OCI-LY3 (cell line): ENCODE measurements at regions not wholly inside any gene's neighbourhood (a gene's known extent, or its start where the extent isn't known, plus 50 kb on each side); places are given as distances from the start of the nearest gene placed in this dataset.

Experiments
- H2AFZ ChIP-seq: fragments of 200-600, 300-600 bp; shearing (Covaris generic); 2 replicates; pipeline ENCODE4 v1.6.0; 2014; ENCODE audit warnings: antibody characterized with exemption, low read depth, low read length
- H3K27ac ChIP-seq: fragments of 200-600, 300-600 bp; sonication (generic); 2 replicates; pipeline ENCODE4 v1.5.1; 2014; ENCODE audit warnings: mild to moderate bottlenecking, low read length, moderate library complexity, mixed read lengths
- H3K27me3 ChIP-seq: fragments of 200-600, 300-600 bp; sonication (generic); 2 replicates; pipeline ENCODE4 v1.6.1; 2014; ENCODE audit warnings: low read depth, low read length, mixed read lengths
- H3K36me3 ChIP-seq: fragments of 200-600, 300-600 bp; sonication (generic); replicated peaks from 2 replicates; pipeline ENCODE3; 2014; ENCODE audit warnings: low read depth, low read length, mixed read lengths
- H3K4me1 ChIP-seq: fragments of 300-600, 200-600 bp; sonication (generic); 2 replicates; pipeline ENCODE4 v1.6.1; 2014; ENCODE audit warnings: low read length, mixed read lengths
- H3K4me2 ChIP-seq: fragments of 200-600, 300-600 bp; sonication (generic); 2 replicates; pipeline ENCODE4 v1.6.1; 2014; ENCODE audit warnings: low read length, mixed read lengths
- H3K4me3 ChIP-seq: fragments of 300-600, 200-600 bp; sonication (generic); 2 replicates; pipeline ENCODE4 v1.5.1; 2014; ENCODE audit warnings: antibody characterized with exemption, mild to moderate bottlenecking, low read length, moderate library complexity
- H3K79me2 ChIP-seq: fragments of 300-600, 200-600 bp; shearing (Covaris generic); 2 replicates; pipeline ENCODE4 v1.6.1; 2014; ENCODE audit warnings: mild to moderate bottlenecking, low read length, mixed read lengths
- H3K9ac ChIP-seq: fragments of 300-600, 200-600 bp; shearing (Covaris generic); 2 replicates; pipeline ENCODE4 v1.6.0; 2014; ENCODE audit warnings: mild to moderate bottlenecking, low read length, moderate library complexity
- H3K9me3 ChIP-seq: fragments of 200-600, 300-600 bp; shearing (Covaris generic); 2 replicates; pipeline ENCODE4 v1.6.1; 2014; ENCODE audit warnings: low read length, mixed read lengths; ENCODE audit not compliant: insufficient read depth
- H4K20me1 ChIP-seq: fragments of 200-600, 300-600 bp; sonication (generic); 2 replicates; pipeline ENCODE4 v1.6.1; 2016; ENCODE audit warnings: low read length, mixed read lengths; ENCODE audit not compliant: insufficient read depth
- CTCF ChIP-seq: fragments of 200-600, 300-600 bp; sonication (generic); IDR thresholded peaks from 2 replicates; pipeline ENCODE4 v1.5.1; 2014; ENCODE audit warnings: antibody characterized with exemption, low read length, low read depth
- EZH2phosphoT487 ChIP-seq: fragments of 200-600 bp; shearing (Covaris generic); IDR thresholded peaks from 2 replicates; pipeline ENCODE4 v1.6.1; 2018; ENCODE audit warnings: antibody characterized with exemption, mixed run types, low read depth

GRCh38 chr4:105074097-105074496 is 72.6 kb upstream of the TET2 start:
- Histone ChIP-seq H4K20me1 (no peaks in the 10 kb centered on the region), H3K79me2 (no peaks in the 10 kb centered on the region), H3K27ac (no peak overlapping the region), H2AFZ (no peak overlapping the region), H3K4me1 (peaks cover 17% of the 10 kb centered on the region), H3K4me3 (no peak overlapping the region), H3K9me3 (no peaks in the 10 kb centered on the region), H3K9ac (no peak overlapping the region), H3K27me3 (no peaks in the 10 kb centered on the region), H3K4me2 (no peak overlapping the region), H3K36me3 (no peaks in the 10 kb centered on the region)
- no peak for TF ChIP-seq EZH2phosphoT487
- TF ChIP-seq CTCF: no peak

GRCh38 chr4:105075045-105075444 is 71.6 kb upstream of the TET2 start:
- Histone ChIP-seq H2AFZ (no peak overlapping the region), H4K20me1 (no peaks in the 10 kb centered on the region), H3K27ac (no peak overlapping the region), H3K36me3 (no peaks in the 10 kb centered on the region), H3K79me2 (no peaks in the 10 kb centered on the region), H3K9me3 (no peaks in the 10 kb centered on the region), H3K4me2 (peak overlapping the region; percentile 19), H3K9ac (no peak overlapping the region), H3K4me1 (peaks cover 16% of the 10 kb centered on the region), H3K27me3 (no peaks in the 10 kb centered on the region), H3K4me3 (no peak overlapping the region)
- no peak for TF ChIP-seq EZH2phosphoT487
- no peak for TF ChIP-seq CTCF

- no peaks in the 10 kb centered on the region for H3K4me1 ChIP-seq
- H3K4me3 ChIP-seq: no peak overlapping the region
- no peak overlapping the region for H3K9ac ChIP-seq
- no peaks in the 10 kb centered on the region for H4K20me1 ChIP-seq
- H3K27me3 ChIP-seq: no peaks in the 10 kb centered on the region
- no peak overlapping the region for H3K4me2 ChIP-seq
- H3K79me2 ChIP-seq: no peaks in the 10 kb centered on the region
- H3K36me3 ChIP-seq: no peaks in the 10 kb centered on the region
- no peak overlapping the region for H3K27ac ChIP-seq
- TF ChIP-seq EZH2phosphoT487: no peak
- H2AFZ ChIP-seq: no peak overlapping the region
- 0 out of 2 replicates have a peak, but pooled peaks cover 5% of the 10 kb centered on the region for H3K9me3 ChIP-seq
These were observed 58.4 kb upstream of the TET2 start for GRCh38 chr4:105088110-105088879.

DNA sequence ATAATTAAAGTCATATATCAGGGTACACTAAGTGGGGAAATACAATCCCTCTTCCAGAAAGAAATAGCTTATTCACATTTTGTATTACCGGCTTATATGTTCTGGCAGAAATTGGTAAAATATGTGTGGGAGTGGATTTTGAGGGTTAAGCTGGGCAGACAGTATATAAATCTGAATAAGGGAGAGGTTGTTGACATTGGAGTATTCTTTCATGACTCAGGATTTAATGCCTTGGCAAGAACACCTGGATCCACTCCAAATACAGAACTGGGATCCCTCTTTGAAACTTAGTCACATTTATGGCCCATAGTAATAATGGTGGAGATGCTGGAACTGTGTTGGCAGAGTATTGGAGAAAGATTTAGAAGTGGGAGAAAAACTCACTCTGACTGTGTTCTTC is 54.3 kb upstream of the TET2 start:
- Histone ChIP-seq H3K79me2 (no peaks in the 10 kb centered on the region), H3K9me3 (peaks cover 24% of the 10 kb centered on the region), H3K4me1 (no peaks in the 10 kb centered on the region), H3K27me3 (no peaks in the 10 kb centered on the region), H4K20me1 (no peaks in the 10 kb centered on the region), H3K4me2 (no peak overlapping the region), H3K9ac (no peak overlapping the region), H3K36me3 (no peaks in the 10 kb centered on the region), H2AFZ (no peak overlapping the region), H3K27ac (no peak overlapping the region), H3K4me3 (no peak overlapping the region)
- TF ChIP-seq EZH2phosphoT487 (no peak), CTCF (no peak)
